Activated CD4-positive, alpha-beta T cell treated with anti-CD3 and anti-CD28 coated beads, Interleukin-2, amount 50 U/mL, for 1 hour (primary cell): ENCODE measurements at regions not wholly inside any gene's neighbourhood (a gene's known extent, or its start where the extent isn't known, plus 50 kb on each side); places are given as distances from the start of the nearest gene placed in this dataset.
"Not testable (repeated sequence)": the region's sequence is repeated elsewhere in the genome, so short reads cannot be mapped to it uniquely, and the experiment has no call there.

Experiments used
- DNase-seq: peaks from one replicate; pipeline ENCODE4 v3.0.0-alpha.2; 2020

- no peak for DNase-seq
Observed at GRCh38 chr15:66884661-66885237, 180.7 kb upstream of the SMAD3 start.

GRCh38 chr15:66885281-66885915, 180.0 kb upstream of the SMAD3 start:
- DNase-seq, result no peak

- no peak for DNase-seq
Observed at GRCh38 chr15:66886241-66886675, 179.1 kb upstream of the SMAD3 start.

GRCh38 chr15:66886686-66887273, 178.6 kb upstream of the SMAD3 start:
- no peak for DNase-seq

GRCh38 chr15:66889298-66889697, 176.1 kb upstream of the SMAD3 start:
- not testable (repeated sequence) for DNase-seq

GRCh38 chr15:66891776-66892175, 173.6 kb upstream of the SMAD3 start:
- no peak for DNase-seq

GRCh38 chr15:66893294-66893693, 172.1 kb upstream of the SMAD3 start:
- no peak for DNase-seq

GRCh38 chr15:66894363-66894762, 171.0 kb upstream of the SMAD3 start:
- no peak for DNase-seq

GRCh38 chr15:66894986-66895780, 170.2 kb upstream of the SMAD3 start:
- no peak for DNase-seq

- no peak for DNase-seq
Observed at GRCh38 chr15:66895794-66896453, 169.5 kb upstream of the SMAD3 start.

GRCh38 chr15:66896611-66897010, 168.8 kb upstream of the SMAD3 start:
- no peak for DNase-seq

GRCh38 chr15:66897416-66897815, 168.0 kb upstream of the SMAD3 start:
- DNase-seq, result no peak

GRCh38 chr15:66897971-66898370, 167.4 kb upstream of the SMAD3 start:
- no peak for DNase-seq

- DNase-seq, result no peak
Observed at GRCh38 chr15:66898656-66899386, 166.6 kb upstream of the SMAD3 start.

- DNase-seq, result no peak
Observed at GRCh38 chr15:66899555-66900350, 165.6 kb upstream of the SMAD3 start.

GRCh38 chr15:66900586-66901310, 164.7 kb upstream of the SMAD3 start:
- DNase-seq, result no peak

- no peak for DNase-seq
Observed at GRCh38 chr15:66901336-66902100, 163.9 kb upstream of the SMAD3 start.

GRCh38 chr15:66905185-66905584, 160.2 kb upstream of the SMAD3 start:
- no peak for DNase-seq

GRCh38 chr15:66905954-66906353, 159.4 kb upstream of the SMAD3 start:
- DNase-seq, result no peak
